ENCODE measurements at regions not wholly inside any gene's neighbourhood (a gene's known extent, or its start where the extent isn't known, plus 50 kb on each side); places are given as distances from the start of the nearest gene placed in this dataset.

- Histone ChIP-seq H2BK15ac (ENCODE audit: low read depth, poor library complexity, severe bottlenecking) (no peak overlapping the region), H3K18ac (ENCODE audit: low read depth in 1 of 2, low read length in 2 of 2) (no peak overlapping the region), H3K4ac (ENCODE audit: low read depth in 1 of 2, low read length in 2 of 2) (no peak overlapping the region), H3K4me3 (ENCODE audit: insufficient read depth in 1 of 2, low read depth in 1 of 2, low read length in 2 of 2) (no peak overlapping the region), H3K27me3 (ENCODE audit: control insufficient read depth in 1 of 2, insufficient read depth in 1 of 2, low read length in 2 of 2) (no peaks in the 10 kb centered on the region), H4K91ac (ENCODE audit: low read length) (no peak overlapping the region), H2BK12ac (ENCODE audit: low read length in 2 of 2) (no peak overlapping the region), H3K4me2 (ENCODE audit: low read length, poor library complexity, severe bottlenecking) (no peak overlapping the region), H3K23ac (ENCODE audit: low read length in 2 of 2) (no peak overlapping the region), H3K9me3 (ENCODE audit: control insufficient read depth, low read length) (no peaks in the 10 kb centered on the region), H3K9ac (ENCODE audit: low read length) (no peak overlapping the region), H3K27ac (ENCODE audit: low read length, poor library complexity, severe bottlenecking) (no peak overlapping the region), H3K4me1 (ENCODE audit: control insufficient read depth, insufficient read depth, low read depth, low read length) (no peaks in the 10 kb centered on the region), H4K8ac (ENCODE audit: low read length) (no peak overlapping the region), H2AFZ (ENCODE audit: low read depth, low read length) (no peak overlapping the region), H2BK5ac (ENCODE audit: low read depth, low read length, poor library complexity, severe bottlenecking) (no peak overlapping the region), H2AK5ac (ENCODE audit: low read length, severe bottlenecking) (no peak overlapping the region), H2BK120ac (ENCODE audit: low read depth, low read length) (no peak overlapping the region), H3K14ac (ENCODE audit: low read length in 2 of 2) (no peak overlapping the region), H3K79me1 (replicated peaks; ENCODE audit: low read length, poor library complexity, severe bottlenecking) (no peaks in the 10 kb centered on the region), H3K36me3 (ENCODE audit: control insufficient read depth in 1 of 2, insufficient read depth in 2 of 2, low read depth in 1 of 2, low read length in 2 of 2) (no peaks in the 10 kb centered on the region)
- no peak for DNase-seq
- WGBS: 50% methylated on average over 3 of the region's 3 CpGs
Measured at GRCh38 chr6:88455317-88455716, 289.2 kb upstream of the CNR1 start.

DNA sequence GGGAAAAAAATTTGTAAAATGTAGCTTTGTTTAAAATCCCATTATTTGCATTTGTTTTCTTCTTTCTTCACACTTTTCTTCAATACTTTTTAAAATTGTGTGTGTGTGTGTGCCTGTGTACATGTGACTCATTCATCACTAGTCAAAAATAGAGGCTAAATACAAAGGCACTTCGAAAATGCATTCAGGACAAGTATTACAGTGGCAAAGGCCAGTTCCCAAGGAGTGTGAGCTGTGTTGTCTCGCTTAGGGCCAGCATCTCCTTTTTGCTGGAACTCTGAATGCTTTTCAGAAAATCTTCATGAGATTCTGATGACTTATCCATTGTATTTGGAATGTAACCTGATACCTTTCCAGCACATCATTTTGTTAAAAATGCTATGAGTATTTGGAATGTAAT is 288.5 kb upstream of the CNR1 start:
- H2BK5ac ChIP-seq (ENCODE audit: low read depth, low read length, poor library complexity, severe bottlenecking): no peak overlapping the region

GRCh38 chr6:88449770-88450169 is 283.6 kb upstream of the CNR1 start:
- Histone ChIP-seq H2BK12ac (ENCODE audit: low read length in 2 of 2) (no peak overlapping the region), H2AFZ (ENCODE audit: low read depth, low read length) (no peak overlapping the region), H2AK5ac (ENCODE audit: low read length, severe bottlenecking) (no peak overlapping the region), H3K4me2 (ENCODE audit: low read length, poor library complexity, severe bottlenecking) (no peak overlapping the region), H3K18ac (ENCODE audit: low read depth in 1 of 2, low read length in 2 of 2) (no peak overlapping the region), H3K9me3 (ENCODE audit: control insufficient read depth, low read length) (peaks cover 3% of the 10 kb centered on the region), H3K23ac (ENCODE audit: low read length in 2 of 2) (no peak overlapping the region), H2BK5ac (ENCODE audit: low read depth, low read length, poor library complexity, severe bottlenecking) (no peak overlapping the region), H2BK15ac (ENCODE audit: low read depth, poor library complexity, severe bottlenecking) (no peak overlapping the region), H3K36me3 (ENCODE audit: control insufficient read depth in 1 of 2, insufficient read depth in 2 of 2, low read depth in 1 of 2, low read length in 2 of 2) (no peaks in the 10 kb centered on the region), H3K27me3 (ENCODE audit: control insufficient read depth in 1 of 2, insufficient read depth in 1 of 2, low read length in 2 of 2) (no peaks in the 10 kb centered on the region), H2BK120ac (ENCODE audit: low read depth, low read length) (no peak overlapping the region), H3K79me1 (replicated peaks; ENCODE audit: low read length, poor library complexity, severe bottlenecking) (no peaks in the 10 kb centered on the region), H4K8ac (ENCODE audit: low read length) (no peak overlapping the region), H3K9ac (ENCODE audit: low read length) (no peak overlapping the region), H3K4ac (ENCODE audit: low read depth in 1 of 2, low read length in 2 of 2) (no peak overlapping the region), H4K91ac (ENCODE audit: low read length) (no peak overlapping the region), H3K14ac (ENCODE audit: low read length in 2 of 2) (no peak overlapping the region), H3K27ac (ENCODE audit: low read length, poor library complexity, severe bottlenecking) (no peak overlapping the region), H3K4me3 (ENCODE audit: insufficient read depth in 1 of 2, low read depth in 1 of 2, low read length in 2 of 2) (no peak overlapping the region), H3K4me1 (ENCODE audit: control insufficient read depth, insufficient read depth, low read depth, low read length) (peaks cover 2% of the 10 kb centered on the region)
- WGBS: 86% methylated on average over 1 of the region's 3 CpGs
- DNase-seq: no peak

More for the DNA sequence above, 288.5 kb upstream of the CNR1 start:
- Histone ChIP-seq H3K4me2 (ENCODE audit: low read length, poor library complexity, severe bottlenecking) (no peak overlapping the region), H3K27me3 (ENCODE audit: control insufficient read depth in 1 of 2, insufficient read depth in 1 of 2, low read length in 2 of 2) (no peaks in the 10 kb centered on the region), H3K18ac (ENCODE audit: low read depth in 1 of 2, low read length in 2 of 2) (no peak overlapping the region), H4K8ac (ENCODE audit: low read length) (no peak overlapping the region), H3K14ac (ENCODE audit: low read length in 2 of 2) (no peak overlapping the region), H3K23ac (ENCODE audit: low read length in 2 of 2) (no peak overlapping the region), H4K91ac (ENCODE audit: low read length) (no peak overlapping the region), H3K4me3 (ENCODE audit: insufficient read depth in 1 of 2, low read depth in 1 of 2, low read length in 2 of 2) (no peak overlapping the region), H2BK120ac (ENCODE audit: low read depth, low read length) (no peak overlapping the region), H2AFZ (ENCODE audit: low read depth, low read length) (no peak overlapping the region), H3K4ac (ENCODE audit: low read depth in 1 of 2, low read length in 2 of 2) (no peak overlapping the region), H3K4me1 (ENCODE audit: control insufficient read depth, insufficient read depth, low read depth, low read length) (no peaks in the 10 kb centered on the region), H3K9ac (ENCODE audit: low read length) (no peak overlapping the region), H2BK12ac (ENCODE audit: low read length in 2 of 2) (no peak overlapping the region), H3K27ac (ENCODE audit: low read length, poor library complexity, severe bottlenecking) (no peak overlapping the region), H3K9me3 (ENCODE audit: control insufficient read depth, low read length) (peaks cover under 1% of the 10 kb centered on the region), H3K36me3 (ENCODE audit: control insufficient read depth in 1 of 2, insufficient read depth in 2 of 2, low read depth in 1 of 2, low read length in 2 of 2) (no peaks in the 10 kb centered on the region), H2AK5ac (ENCODE audit: low read length, severe bottlenecking) (no peak overlapping the region), H3K79me1 (replicated peaks; ENCODE audit: low read length, poor library complexity, severe bottlenecking) (no peaks in the 10 kb centered on the region), H2BK15ac (ENCODE audit: low read depth, poor library complexity, severe bottlenecking) (no peak overlapping the region)
- WGBS: 64% methylated on average over 2 of the region's 2 CpGs
- no peak for DNase-seq

DNA sequence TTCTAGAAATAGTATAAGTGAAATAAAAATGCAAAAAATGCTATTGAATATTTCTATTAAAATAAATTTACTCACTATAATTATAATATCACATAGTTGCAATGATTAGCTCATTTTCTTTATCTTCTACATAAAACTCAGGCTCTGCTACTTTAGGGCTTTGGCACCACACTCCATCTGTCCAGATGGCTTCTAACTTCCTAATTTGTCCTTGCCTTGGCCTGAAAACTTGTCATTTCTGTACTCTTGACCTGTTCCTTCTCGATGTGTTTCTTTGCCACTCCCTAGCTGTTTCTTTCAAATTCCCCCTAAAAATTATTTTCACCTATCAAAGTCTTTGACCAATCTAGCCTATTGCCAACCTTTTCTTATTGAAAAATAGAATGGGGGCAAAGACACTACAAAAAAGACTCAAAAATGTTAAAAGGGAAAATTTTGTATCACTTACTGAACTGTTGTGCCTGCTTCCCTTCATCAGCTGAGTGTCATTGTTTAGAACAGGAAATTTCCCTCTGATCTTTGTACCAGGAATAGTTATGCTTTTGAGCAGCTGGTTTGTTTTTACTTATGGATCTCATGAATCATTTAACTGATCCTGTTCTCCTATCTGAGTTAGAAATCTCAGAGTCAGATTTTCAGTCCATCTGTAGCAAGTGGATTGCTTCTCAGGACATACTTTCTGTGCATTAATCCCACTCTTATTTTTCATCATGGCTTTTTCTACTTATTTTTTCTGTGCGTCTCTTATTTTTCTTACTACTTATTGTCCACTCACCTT is 279.2 kb upstream of the CNR1 start:
- Histone ChIP-seq H3K4ac (ENCODE audit: low read depth in 1 of 2, low read length in 2 of 2) (no peak overlapping the region), H2BK12ac (ENCODE audit: low read length in 2 of 2) (no peak overlapping the region), H2BK5ac (ENCODE audit: low read depth, low read length, poor library complexity, severe bottlenecking) (no peak overlapping the region), H3K4me3 (ENCODE audit: insufficient read depth in 1 of 2, low read depth in 1 of 2, low read length in 2 of 2) (no peak overlapping the region), H3K18ac (ENCODE audit: low read depth in 1 of 2, low read length in 2 of 2) (no peak overlapping the region), H3K23ac (ENCODE audit: low read length in 2 of 2) (no peak overlapping the region), H3K9me3 (ENCODE audit: control insufficient read depth, low read length) (peaks cover 3% of the 10 kb centered on the region), H3K4me1 (ENCODE audit: control insufficient read depth, insufficient read depth, low read depth, low read length) (peaks cover 2% of the 10 kb centered on the region), H2AK5ac (ENCODE audit: low read length, severe bottlenecking) (no peak overlapping the region), H2AFZ (ENCODE audit: low read depth, low read length) (no peak overlapping the region), H4K8ac (ENCODE audit: low read length) (no peak overlapping the region), H3K14ac (ENCODE audit: low read length in 2 of 2) (no peak overlapping the region), H3K9ac (ENCODE audit: low read length) (no peak overlapping the region), H3K27ac (ENCODE audit: low read length, poor library complexity, severe bottlenecking) (no peak overlapping the region), H2BK120ac (ENCODE audit: low read depth, low read length) (no peak overlapping the region), H2BK15ac (ENCODE audit: low read depth, poor library complexity, severe bottlenecking) (no peak overlapping the region), H4K91ac (ENCODE audit: low read length) (no peak overlapping the region), H3K27me3 (ENCODE audit: control insufficient read depth in 1 of 2, insufficient read depth in 1 of 2, low read length in 2 of 2) (no peaks in the 10 kb centered on the region), H3K4me2 (ENCODE audit: low read length, poor library complexity, severe bottlenecking) (no peak overlapping the region), H3K79me1 (replicated peaks; ENCODE audit: low read length, poor library complexity, severe bottlenecking) (no peaks in the 10 kb centered on the region), H3K36me3 (ENCODE audit: control insufficient read depth in 1 of 2, insufficient read depth in 2 of 2, low read depth in 1 of 2, low read length in 2 of 2) (no peaks in the 10 kb centered on the region)
- WGBS: 71% methylated on average over 1 of the region's 2 CpGs
- no peak for DNase-seq

All from mesenchymal stem cell (in vitro differentiated cells and primary cell).